ENCODE measurements at regions not wholly inside any gene's neighbourhood (a gene's known extent, or its start where the extent isn't known, plus 50 kb on each side); places are given as distances from the start of the nearest gene placed in this dataset.

GRCh38 chr11:119875841-119876600, 147.0 kb upstream of the NECTIN1 start:
- Histone ChIP-seq H3K9me3 (ENCODE audit: low read depth) (no peaks in the 10 kb centered on the region), H3K4me2 (no peak overlapping the region), H3K4me1 (ENCODE audit: insufficient read depth) (peaks cover 3% of the 10 kb centered on the region), H3K79me2 (no peaks in the 10 kb centered on the region), H3K27me3 (peaks cover 4% of the 10 kb centered on the region), H3K9me2 (replicated peaks; ENCODE audit: insufficient read depth) (no peaks in the 10 kb centered on the region), H3K4me3 (no peak overlapping the region), H4K20me1 (ENCODE audit: insufficient read depth, poor library complexity, severe bottlenecking) (no peaks in the 10 kb centered on the region), H3K27ac (no peak overlapping the region), H2AFZ (no peak overlapping the region), H3K36me3 (replicated peaks; ENCODE audit: insufficient read depth, low read depth) (no peaks in the 10 kb centered on the region)
- WGBS (ENCODE audit: low lambda C conversion rate, missing lambda C conversion rate), result 87% methylated on average over 7 of the region's 7 CpGs
- TF ChIP-seq CTCF (IDR thresholded peaks at IDR 0.05; ENCODE audit: poor library complexity) (no peak), EZH2 (IDR thresholded peaks at IDR 0.05; ENCODE audit: borderline replicate concordance) (no peak), EZH2phosphoT487 (IDR thresholded peaks at IDR 0.05; ENCODE audit: low read depth, severe bottlenecking, unreplicated experiment) (no peak)
- no peak for DNase-seq (ENCODE audit: low spot score)

- no peaks in the 10 kb centered on the region for H3K79me2 ChIP-seq
- no peak overlapping the region for H3K27ac ChIP-seq
- peaks cover 3% of the 10 kb centered on the region for H3K4me1 ChIP-seq (ENCODE audit: insufficient read depth)
- peaks cover 10% of the 10 kb centered on the region for H3K27me3 ChIP-seq
- no peaks in the 10 kb centered on the region for H3K36me3 ChIP-seq (replicated peaks; ENCODE audit: insufficient read depth, low read depth)
- H3K9me2 ChIP-seq (replicated peaks; ENCODE audit: insufficient read depth), result no peaks in the 10 kb centered on the region
- WGBS (ENCODE audit: low lambda C conversion rate, missing lambda C conversion rate), result 44% methylated on average over 15 of the region's 15 CpGs
- no peaks in the 10 kb centered on the region for H4K20me1 ChIP-seq (ENCODE audit: insufficient read depth, poor library complexity, severe bottlenecking)
- H2AFZ ChIP-seq, result no peak overlapping the region
- no peak overlapping the region for H3K4me3 ChIP-seq
- DNase-seq (ENCODE audit: low spot score), result no peak
- H3K9me3 ChIP-seq (ENCODE audit: low read depth), result no peaks in the 10 kb centered on the region
- no peak overlapping the region for H3K4me2 ChIP-seq
- no peak for TF ChIP-seq EZH2 (IDR thresholded peaks at IDR 0.05; ENCODE audit: borderline replicate concordance)
- no peak for TF ChIP-seq EZH2phosphoT487 (IDR thresholded peaks at IDR 0.05; ENCODE audit: low read depth, severe bottlenecking, unreplicated experiment)
- TF ChIP-seq CTCF (IDR thresholded peaks at IDR 0.05; ENCODE audit: poor library complexity), result no peak
Observed at GRCh38 chr11:119874660-119875238, 145.7 kb upstream of the NECTIN1 start.

- WGBS (ENCODE audit: low lambda C conversion rate, missing lambda C conversion rate), result 83% methylated on average over 17 of the region's 17 CpGs
- TF ChIP-seq EZH2 (IDR thresholded peaks at IDR 0.05; ENCODE audit: borderline replicate concordance) (no peak), EZH2phosphoT487 (IDR thresholded peaks at IDR 0.05; ENCODE audit: low read depth, severe bottlenecking, unreplicated experiment) (no peak), CTCF (IDR thresholded peaks at IDR 0.05; ENCODE audit: poor library complexity) (no peak)
- Histone ChIP-seq H2AFZ (no peak overlapping the region), H3K36me3 (replicated peaks; ENCODE audit: insufficient read depth, low read depth) (no peaks in the 10 kb centered on the region), H3K9me3 (ENCODE audit: low read depth) (no peaks in the 10 kb centered on the region), H3K4me2 (no peak overlapping the region), H3K4me1 (ENCODE audit: insufficient read depth) (peaks cover 3% of the 10 kb centered on the region), H4K20me1 (ENCODE audit: insufficient read depth, poor library complexity, severe bottlenecking) (no peaks in the 10 kb centered on the region), H3K4me3 (no peak overlapping the region), H3K79me2 (no peaks in the 10 kb centered on the region), H3K27me3 (peaks cover 10% of the 10 kb centered on the region), H3K9me2 (replicated peaks; ENCODE audit: insufficient read depth) (no peaks in the 10 kb centered on the region), H3K27ac (no peak overlapping the region)
- DNase-seq (ENCODE audit: low spot score), result no peak
Observed at GRCh38 chr11:119873761-119874421, 144.9 kb upstream of the NECTIN1 start.

Measured in hepatocyte (in vitro differentiated cells).